NCI-H1436 treated with DMSO at 0.1 percent for 48 hours (cell line): ENCODE measurements at regions not wholly inside any gene's neighbourhood (a gene's known extent, or its start where the extent isn't known, plus 50 kb on each side); places are given as distances from the start of the nearest gene placed in this dataset.

Experiments
- DNase-seq: peaks from one replicate; lab custom pipeline; 2025; lab: John Stamatoyannopoulos, UW

- DNase-seq: no peak
Observed at GRCh38 chr6:170082531-170083187, 208.2 kb downstream of the DLL1 start.

GRCh38 chr6:170082067-170082466 is 208.8 kb downstream of the DLL1 start:
- DNase-seq: no peak

DNA sequence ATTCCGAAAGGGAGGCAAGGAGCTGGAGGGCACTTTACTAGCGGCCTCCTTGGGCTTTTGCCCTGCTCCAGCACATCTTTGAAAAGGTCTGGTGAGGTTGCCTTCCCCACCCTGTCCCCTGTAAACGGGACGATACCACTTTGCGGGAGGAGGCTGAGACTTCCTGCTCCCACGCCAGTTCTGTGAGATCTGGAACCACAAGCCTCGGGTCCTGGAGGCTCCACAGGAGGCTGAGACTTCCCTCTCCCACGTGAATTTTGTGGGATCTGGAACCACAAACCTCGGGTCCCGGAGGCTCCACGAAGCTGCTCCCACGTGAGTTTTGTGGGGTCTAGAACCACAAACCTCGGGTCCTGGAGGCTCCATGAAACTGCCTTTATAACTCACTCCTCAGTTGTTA is 209.3 kb downstream of the DLL1 start:
- DNase-seq: no peak

GRCh38 chr6:170080828-170081371 is 210.0 kb downstream of the DLL1 start:
- DNase-seq: no peak

DNA sequence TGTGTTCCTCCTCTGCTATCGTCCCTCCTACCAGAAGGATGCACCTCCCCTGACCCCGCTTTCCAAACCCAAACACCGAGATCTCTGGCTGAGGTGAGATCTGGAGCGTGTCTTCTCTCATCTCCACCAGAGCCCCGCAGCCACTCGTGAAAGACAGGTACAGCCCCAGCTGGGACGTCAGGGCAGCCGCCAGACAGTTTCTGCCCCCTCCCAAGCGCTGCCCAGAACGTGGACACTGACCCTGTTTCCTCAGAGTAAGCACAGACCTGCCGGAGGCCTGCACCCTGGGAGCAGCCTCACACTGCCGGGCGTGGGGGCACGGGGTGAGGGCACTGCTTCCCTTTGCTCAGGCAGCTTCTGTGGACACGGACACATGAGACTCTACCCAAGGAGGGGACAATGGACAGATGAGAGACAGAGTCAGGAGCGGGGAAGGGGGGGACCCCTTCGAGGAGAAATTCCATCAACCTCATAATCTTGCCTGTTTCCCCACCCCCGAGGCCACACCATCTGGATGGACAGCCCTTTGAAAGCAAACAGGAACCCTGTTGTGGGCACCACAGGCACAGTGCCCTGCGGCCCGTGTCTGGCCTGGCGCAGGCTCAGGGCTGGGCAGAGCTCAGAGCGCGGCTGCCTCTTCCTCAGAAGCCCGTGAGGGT is 210.6 kb downstream of the DLL1 start:
- DNase-seq: no peak

DNA sequence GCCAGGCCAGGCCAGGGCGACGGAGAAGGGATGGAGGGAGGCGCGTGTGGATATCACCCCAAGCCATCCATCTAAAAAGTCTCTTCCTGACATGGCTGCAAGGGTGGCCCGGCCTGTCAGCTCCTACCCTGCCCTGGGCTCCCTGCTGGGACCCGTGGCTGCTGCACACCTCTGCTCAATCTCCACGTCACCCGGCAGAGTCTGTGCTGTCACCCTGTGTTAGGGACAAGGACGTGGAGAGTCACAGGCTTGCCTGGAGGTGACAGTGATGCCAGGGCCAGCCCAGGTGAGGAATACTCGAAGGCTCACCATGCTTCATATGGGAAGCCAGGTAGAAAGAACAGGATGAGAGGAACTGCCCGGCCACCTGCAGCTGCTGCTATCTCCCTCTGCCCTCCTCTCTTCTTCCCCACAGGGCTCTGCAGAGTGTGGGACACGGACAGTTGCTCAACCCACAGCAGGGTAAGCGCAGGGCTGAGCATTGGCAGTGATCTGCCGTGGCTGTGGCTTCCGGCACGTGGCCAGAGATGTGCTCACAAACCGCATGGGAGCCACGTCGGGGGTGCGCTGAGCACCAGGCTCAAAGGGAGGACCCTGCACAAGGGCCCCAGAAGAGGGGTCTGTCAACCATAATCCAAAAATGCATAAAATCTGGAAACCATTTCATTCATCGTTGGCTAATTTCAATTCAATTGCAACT is 214.3 kb downstream of the DLL1 start:
- DNase-seq: no peak

GRCh38 chr6:170075659-170076223 is 215.1 kb downstream of the DLL1 start:
- no peak for DNase-seq

DNA sequence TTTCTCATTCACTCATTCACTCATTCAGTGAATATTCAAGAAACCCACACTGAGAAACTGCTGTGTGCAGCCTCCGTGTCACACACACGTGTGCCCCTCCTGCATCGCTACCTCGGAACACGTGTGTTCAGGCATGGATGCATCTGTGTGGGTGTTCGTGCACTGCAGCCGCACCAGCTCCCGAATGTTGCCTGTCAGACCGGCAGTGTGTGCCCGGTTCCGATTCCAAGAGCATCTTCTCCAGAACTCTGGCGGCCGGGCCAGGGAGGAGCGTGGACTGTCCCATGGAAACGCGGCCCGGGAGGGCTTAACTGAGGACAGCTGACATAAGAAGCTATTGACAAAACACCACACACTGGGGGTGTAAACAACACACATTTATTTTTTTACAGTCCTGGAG is 216.0 kb downstream of the DLL1 start:
- no peak for DNase-seq

- DNase-seq: no peak
Observed at GRCh38 chr6:170074435-170074834, 216.4 kb downstream of the DLL1 start.

DNA sequence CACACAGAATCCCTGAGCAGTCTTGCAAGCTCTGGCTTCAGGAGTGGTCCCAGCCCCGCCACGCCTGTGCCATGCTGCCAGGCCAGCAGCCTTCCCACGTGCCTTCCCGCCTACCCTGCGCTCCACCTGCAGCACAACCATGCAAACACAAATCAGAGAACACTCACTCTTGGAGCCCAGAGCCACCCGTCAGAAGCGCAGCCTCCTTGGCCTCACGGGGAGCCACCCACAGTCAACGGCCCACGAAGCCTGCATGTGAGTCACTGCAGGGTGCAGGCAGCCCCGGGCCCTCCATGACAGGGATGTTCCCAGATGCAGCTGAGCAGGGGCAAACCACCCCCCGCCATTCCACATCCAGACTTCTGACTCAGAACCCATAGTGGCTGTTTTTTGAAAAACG is 217.0 kb downstream of the DLL1 start:
- no peak for DNase-seq

DNA sequence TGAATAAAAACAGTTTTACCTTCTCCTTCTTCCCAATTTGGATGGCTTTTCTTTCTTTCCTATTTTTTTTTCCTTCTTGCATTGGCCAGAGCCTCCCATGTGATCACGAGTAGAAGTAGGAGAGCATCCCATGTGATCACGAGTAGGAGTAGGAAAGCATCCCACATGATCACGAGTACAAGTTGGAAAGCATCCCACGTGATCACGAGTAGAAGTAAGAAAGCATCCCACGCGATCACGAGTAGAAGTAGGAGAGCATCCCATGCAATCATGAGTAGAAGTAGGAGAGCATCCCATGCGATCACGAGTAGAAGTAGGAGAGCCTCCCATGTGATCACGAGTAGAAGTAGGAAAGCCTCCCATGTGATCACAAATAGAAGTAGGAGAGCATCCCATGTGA is 218.6 kb downstream of the DLL1 start:
- no peak for DNase-seq

DNA sequence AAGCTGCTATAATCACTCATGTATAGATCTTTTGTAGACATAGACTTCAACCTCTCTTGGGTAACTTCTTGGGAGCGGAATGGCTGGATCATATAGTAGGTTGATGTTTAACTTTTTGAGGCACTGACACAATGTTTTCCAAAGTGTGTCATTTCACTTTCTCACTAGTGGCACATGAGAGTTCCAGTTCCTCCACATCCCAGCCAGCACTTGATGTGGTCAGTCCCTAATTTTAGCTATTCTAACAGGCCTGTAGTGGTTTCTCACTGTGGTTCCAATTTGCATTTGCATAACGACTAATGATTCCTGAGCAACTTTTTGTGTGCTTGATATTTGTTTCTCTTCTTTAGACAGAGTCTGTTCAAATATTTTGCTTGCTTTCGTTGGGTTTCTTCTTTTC is 221.3 kb downstream of the DLL1 start:
- no peak for DNase-seq

DNA sequence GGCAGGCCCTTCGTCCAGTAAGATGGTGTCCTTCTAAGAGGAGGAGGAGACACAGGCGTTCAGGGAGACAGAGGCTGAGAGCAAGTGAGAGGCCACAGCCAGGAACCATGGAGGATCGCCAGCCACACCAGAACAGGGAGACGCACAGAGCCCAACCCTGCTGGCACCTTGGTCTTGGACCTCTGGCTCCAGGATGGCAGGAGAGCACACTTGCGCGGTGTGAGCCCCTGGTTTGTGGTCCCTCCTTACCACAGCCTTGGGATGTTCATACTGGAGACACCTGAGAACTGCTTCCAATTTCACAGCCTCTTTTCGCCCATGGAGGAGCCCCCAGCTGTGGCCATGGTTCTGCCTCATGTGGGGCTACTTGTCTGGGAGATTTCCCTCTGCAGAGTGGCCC is 222.4 kb downstream of the DLL1 start:
- no peak for DNase-seq

DNA sequence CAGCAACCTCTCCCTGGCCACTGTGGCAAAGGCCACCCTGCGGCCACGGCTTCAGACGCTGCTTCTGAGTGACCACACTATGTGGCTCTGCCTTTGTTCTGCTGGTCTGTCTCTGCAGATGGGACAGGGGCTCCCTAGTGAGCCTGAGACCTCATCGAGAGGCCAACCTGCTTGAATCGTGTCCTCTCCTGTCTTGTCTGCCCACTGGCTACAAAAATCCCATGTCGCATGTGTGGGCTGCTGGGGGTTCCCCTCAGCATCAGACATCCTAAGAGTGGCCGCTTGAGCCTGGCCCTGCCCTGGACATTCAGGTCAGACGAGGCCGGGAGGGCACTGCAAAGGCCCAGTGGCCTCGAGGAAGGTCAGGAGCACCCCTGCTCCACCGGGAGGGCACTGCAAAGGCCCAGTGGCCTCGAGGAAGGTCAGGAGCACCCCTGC is 222.9 kb downstream of the DLL1 start:
- DNase-seq: no peak

DNA sequence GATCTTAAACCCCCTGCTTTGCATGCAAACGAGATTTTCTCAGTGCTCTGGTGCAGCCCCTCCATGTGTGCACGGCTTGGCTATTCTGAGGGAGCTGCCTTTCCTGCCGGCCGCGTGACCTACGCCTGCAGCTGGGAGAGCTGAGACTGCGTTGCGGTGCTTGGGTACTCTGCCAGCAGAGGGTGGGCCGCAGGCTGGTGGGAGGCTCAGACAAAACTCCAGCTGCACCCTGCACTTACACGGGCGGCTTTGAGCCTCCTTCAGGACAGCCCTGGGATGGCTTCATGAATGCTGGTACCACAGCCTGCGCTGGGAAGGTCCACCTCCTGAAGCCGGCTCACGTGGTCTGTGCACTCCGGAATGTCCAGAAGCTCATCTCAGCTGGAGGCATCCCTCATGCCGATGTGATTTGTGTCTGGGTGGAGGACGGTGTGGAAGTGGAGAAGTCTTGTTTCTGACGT is 223.7 kb downstream of the DLL1 start:
- DNase-seq: no peak

DNA sequence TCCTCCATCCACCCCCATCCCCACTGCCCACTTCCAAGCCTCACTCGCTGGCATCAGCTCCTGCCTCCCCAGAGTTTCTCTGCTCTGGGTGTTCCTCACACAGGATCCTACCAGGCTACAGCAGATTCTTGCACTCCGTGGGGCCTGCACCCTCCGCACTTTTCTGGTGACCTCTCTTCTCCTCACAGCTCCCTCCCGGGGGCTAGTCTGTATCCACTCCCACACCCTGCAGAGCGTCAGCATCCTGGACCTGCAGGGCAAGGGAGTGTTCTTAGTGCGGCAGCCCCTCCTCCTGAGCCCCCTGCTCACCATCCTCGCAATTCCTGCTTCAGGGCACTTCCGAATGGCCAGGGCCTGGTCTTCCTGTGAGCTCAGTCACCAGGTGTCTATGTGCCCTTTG is 224.2 kb downstream of the DLL1 start:
- DNase-seq: no peak

GRCh38 chr6:170063851-170064602 is 226.9 kb downstream of the DLL1 start:
- DNase-seq: no peak

- no peak for DNase-seq
Observed at GRCh38 chr6:170063431-170063830, 227.4 kb downstream of the DLL1 start.

GRCh38 chr6:170062915-170063241 is 228.0 kb downstream of the DLL1 start:
- no peak for DNase-seq

DNA sequence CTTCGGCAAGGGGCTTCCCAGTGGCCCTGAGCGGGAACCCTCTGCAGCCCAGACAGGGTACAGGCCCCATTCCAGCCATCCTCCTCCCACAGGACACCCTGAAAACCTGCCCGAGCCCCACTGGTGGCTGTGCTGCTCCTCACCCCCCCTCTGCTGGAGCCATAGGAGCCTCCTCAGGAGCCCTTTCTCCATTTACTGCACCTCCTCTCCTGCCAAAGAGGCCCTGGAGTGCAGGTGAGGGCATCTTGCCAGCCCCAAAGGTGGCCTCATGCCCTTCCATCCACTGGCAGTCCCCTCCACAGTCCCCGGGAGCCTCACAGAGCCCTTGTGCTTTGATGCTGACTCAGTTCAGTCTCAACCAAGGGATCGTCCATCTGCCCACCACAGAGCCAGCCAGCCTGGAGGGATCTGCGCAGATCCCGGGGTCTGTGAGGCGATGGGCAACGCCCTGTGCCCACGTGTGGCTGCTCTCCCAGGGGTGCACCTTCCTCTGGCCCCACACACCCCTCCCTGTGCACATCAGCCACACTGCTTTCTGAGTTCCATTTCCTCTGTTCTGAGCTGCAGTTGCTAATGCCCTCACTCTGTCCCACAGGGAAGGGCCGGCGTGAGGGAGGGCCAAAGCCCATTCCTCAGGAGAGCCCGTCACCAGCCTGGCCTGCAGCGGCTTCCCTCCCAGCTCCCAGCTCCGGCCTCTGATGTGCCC is 228.5 kb downstream of the DLL1 start:
- DNase-seq: no peak

DNA sequence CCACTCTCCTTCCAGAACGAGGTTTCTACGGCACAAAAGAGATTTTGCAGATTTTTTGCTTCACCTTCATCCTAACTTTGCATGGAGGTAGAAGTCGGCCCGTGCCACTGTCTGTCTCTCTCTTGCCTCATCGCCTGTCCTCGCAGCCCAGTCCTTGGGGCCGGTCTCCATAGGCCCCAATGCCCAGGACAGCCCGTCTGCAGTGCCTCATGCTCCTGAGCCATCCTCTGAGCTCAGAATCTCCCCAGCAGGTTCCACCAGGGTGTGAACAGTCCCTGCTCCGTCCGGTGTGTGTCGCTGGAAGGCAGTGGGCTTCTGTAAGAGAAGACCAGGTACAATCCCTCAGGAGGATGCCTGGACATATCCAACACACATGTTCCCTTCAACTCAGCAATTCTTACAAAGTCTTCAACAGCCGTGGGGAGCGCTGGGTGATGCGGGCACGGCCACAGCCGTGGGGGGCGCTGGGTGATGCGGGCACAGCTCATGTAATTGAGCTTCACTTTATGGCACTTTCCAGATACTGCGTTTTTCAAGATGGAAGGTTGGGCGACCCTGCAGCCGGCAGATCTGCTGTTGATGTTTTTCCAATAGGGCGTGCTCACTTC is 231.9 kb downstream of the DLL1 start:
- no peak for DNase-seq
